LNCAP (cell line): ENCODE measurements at regions not wholly inside any gene's neighbourhood (a gene's known extent, or its start where the extent isn't known, plus 50 kb on each side); places are given as distances from the start of the nearest gene placed in this dataset.

ENCODE experiments used
- TF ChIP-seq, protein P1 (sequence below): fragments of 450-650 bp; IDR thresholded peaks from 2 replicates; pipeline ENCODE4 v1.5.1; 2017; ENCODE audit warnings: mild to moderate bottlenecking

DNA sequence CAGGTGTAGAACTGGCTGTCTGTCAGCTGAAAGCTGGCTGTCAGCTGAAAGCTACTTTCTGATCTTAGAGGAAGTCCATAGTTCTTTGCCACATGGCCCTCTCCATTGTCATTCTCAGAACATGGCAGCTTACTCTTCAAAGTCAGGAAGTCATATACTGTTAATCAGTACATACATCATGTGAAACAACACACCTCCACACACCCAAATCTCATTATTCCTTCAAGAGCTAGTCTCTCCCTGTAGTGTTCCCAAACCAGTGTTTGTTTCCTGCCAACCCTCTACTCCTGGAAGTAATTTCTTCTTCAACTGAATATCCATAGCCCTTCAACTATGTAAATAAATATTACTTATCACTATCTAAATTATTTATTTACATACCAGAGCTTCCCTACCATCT, 58.9 kb downstream of the OR5AK2 start:
- TF ChIP-seq, protein P1, sequence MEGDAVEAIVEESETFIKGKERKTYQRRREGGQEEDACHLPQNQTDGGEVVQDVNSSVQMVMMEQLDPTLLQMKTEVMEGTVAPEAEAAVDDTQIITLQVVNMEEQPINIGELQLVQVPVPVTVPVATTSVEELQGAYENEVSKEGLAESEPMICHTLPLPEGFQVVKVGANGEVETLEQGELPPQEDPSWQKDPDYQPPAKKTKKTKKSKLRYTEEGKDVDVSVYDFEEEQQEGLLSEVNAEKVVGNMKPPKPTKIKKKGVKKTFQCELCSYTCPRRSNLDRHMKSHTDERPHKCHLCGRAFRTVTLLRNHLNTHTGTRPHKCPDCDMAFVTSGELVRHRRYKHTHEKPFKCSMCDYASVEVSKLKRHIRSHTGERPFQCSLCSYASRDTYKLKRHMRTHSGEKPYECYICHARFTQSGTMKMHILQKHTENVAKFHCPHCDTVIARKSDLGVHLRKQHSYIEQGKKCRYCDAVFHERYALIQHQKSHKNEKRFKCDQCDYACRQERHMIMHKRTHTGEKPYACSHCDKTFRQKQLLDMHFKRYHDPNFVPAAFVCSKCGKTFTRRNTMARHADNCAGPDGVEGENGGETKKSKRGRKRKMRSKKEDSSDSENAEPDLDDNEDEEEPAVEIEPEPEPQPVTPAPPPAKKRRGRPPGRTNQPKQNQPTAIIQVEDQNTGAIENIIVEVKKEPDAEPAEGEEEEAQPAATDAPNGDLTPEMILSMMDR = no peak

DNA sequence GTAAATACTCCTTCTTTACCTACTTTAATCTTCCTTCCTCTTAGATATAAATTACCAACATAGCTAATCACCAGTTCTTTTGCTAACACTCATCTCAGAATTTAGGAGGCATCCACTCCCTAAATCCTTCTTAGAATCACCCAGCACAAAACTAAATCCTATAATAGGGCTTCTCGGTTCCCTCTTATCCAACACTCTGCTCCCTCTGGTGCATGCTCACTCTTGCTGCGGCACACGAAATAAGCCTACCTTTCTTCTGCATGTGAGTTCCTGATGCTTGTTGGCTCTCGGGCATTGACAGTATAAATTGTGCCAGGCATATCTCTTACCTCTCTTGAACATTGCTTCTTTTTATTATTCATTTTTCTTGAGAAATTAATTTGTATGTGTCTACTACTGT, 61.0 kb downstream of the OR5AK2 start:
- TF ChIP-seq, protein P1 = no peak

DNA sequence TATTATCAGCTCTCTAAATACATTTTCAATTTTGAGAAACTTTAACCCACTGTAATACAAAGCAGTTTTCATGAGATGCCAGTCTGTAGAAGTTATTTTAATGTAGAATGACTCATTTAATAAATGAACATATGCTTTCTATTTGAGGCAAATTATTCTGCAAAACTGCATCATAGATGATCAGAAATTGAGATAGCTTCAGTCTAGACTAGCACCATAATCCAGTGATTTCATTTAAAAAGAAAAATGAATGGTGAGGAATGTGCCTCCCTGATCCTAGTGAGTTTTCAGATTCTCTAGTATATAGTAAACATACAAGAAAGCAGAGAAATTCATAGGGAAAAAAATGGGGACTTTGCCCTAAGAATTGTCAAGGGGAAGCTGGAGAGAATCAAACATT, 66.1 kb downstream of the OR5AK2 start:
- TF ChIP-seq, protein P1 = no peak

DNA sequence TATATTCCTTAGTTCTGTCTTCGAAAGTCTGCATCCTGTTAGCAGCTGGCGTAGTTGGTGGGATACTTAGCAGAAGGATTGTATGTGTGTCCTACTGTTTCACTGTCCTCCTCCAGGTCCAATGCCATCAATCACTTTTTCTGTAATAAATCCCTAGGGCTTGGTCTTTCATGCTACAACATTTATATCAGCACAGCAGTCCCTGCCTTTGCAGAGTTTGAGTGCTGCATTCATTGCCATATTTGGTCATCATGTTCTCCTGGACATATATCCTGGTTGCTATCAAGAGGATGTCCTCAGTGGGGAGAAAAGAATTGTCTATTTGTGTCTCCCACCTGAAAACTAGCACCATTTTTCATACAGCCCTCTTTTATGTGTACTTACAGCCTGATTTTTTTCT, 67.0 kb downstream of the OR5AK2 start:
- TF ChIP-seq, protein P1 = no peak

DNA sequence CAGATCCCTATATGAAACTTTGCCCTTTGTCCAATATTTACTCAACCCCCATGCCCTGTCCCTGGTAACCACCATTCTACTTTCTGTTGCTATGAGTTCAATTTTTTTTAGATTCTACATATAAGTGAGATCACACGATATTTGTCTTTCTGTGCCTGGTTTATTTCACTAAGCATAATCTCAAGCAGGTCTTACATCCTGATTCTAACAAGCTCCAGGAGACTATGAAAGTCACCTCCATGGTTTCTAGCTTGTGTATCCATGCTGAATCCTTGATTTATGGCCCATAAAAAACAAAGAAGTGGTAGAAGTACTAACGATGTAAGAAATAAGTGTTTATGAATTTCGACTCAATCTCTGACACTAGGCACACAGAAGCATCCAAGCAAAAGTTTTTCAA, 68.0 kb downstream of the OR5AK2 start:
- TF ChIP-seq, protein P1 = no peak

DNA sequence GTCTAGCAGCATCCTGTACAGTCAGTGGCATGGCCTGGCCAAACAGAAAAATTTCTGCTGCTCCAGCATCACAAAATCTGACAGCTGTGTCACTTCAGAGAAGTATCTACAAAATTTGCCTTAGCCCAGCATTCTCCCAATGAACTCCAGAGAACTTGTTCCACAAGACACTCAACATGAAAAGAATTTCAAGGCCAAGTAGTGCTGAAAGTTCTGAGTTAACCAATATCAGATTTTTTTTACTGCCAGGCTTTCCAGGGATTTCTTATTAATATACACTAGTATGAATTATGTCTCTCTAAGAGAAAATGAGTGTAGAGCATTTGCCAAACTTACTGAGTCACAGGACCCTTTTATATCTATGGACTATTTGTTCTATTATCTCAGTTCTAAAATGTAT, 68.8 kb downstream of the OR5AK2 start:
- TF ChIP-seq, protein P1 = no peak

DNA sequence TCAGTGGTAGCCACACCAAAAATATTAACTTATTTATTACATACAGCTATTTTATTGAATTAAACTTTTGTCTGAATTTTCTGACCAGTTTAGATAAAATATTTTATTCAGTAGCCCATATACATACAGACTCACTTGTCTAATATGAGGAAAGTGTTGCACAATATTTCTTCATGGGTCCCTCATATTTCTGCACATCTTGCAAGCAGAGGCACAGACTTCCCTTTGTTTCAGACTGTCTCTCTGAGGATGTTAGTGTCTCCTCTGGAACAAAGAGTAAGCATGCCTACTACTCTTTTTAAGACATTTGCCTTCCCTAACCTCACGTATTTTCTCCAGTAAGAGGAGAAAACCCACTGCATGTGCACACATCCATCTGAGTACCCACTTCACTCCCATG, 81.2 kb downstream of the OR5AK2 start:
- TF ChIP-seq, protein P1 = no peak

DNA sequence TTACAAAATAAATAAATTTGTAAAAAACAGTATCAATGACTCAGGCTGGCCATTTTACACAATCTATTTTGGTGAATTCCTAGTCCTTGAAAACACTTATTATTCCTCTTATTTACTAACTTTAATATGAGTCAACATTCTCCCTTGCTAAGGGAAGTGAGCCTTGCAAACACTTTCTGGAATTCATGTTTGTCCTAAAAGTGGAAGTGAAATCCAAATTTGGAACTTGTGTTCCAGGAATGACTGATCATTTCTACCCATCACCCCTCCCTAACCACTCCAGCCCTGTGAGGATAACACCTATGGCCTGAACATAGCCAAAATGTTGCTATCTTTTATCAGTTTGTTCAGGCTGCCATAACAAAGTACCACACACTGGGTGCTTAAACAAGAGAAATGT, 83.1 kb downstream of the OR5AK2 start:
- TF ChIP-seq, protein P1 = no peak
